GM12891 (cell line): ENCODE measurements at regions not wholly inside any gene's neighbourhood (a gene's known extent, or its start where the extent isn't known, plus 50 kb on each side); places are given as distances from the start of the nearest gene placed in this dataset.

Experiments used
- POLR2A ChIP-seq: IDR thresholded peaks from 2 replicates; pipeline ENCODE4 v1.6.1; 2011; ENCODE audit warnings: low read depth, low read length, control low read depth
- POLR2AphosphoS5 ChIP-seq: IDR thresholded peaks from 2 replicates; pipeline ENCODE4 v1.6.1; 2011; ENCODE audit warnings: low read depth, low read length, control low read depth
- POU2F2 ChIP-seq: IDR thresholded peaks from 2 replicates; pipeline ENCODE4 v1.6.1; 2011; ENCODE audit warnings: low read depth, mild to moderate bottlenecking, control low read depth, low read length, moderate library complexity
- TAF1 ChIP-seq: IDR thresholded peaks from 2 replicates; pipeline ENCODE4 v1.6.1; 2011; ENCODE audit warnings: low read depth, low read length, control low read depth

- no peak for TF ChIP-seq POLR2AphosphoS5
- no peak for TF ChIP-seq TAF1
- no peak for TF ChIP-seq POU2F2
- TF ChIP-seq POLR2A = no peak
Measured at GRCh38 chr4:33737726-33738125, 2506.6 kb downstream of the ARAP2 start.
